Right kidney (tissue), 1 donor: ENCODE measurements at regions not wholly inside any gene's neighbourhood (a gene's known extent, or its start where the extent isn't known, plus 50 kb on each side); places are given as distances from the start of the nearest gene placed in this dataset.

Source experiments
- DNase-seq: peaks from one replicate; pipeline ENCODE4 v3.0.0-alpha.2; 2016

DNA sequence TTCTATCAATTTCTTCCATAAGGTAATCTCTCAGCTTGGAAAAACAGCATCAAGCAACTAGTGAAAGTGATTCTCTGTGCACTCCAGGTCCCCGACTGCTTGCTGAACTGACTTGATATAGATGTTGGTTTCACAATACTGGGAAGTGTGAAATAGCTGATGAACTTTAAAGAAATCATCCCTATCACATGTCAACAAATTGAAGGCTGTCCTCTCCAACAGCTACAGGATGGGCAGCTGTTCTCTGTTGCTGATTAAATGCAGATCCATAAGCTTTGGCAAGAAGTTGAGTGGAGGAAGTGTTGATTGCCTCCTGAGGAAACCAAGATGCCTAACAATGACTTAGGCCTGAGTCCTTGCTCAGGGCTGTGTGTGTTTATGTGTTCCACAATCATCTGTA lies 130.4 kb upstream of the GDF10 start:
- no peak for DNase-seq

- no peak for DNase-seq
Measured at GRCh38 chr10:47173929-47174442, 126.0 kb upstream of the GDF10 start.

DNA sequence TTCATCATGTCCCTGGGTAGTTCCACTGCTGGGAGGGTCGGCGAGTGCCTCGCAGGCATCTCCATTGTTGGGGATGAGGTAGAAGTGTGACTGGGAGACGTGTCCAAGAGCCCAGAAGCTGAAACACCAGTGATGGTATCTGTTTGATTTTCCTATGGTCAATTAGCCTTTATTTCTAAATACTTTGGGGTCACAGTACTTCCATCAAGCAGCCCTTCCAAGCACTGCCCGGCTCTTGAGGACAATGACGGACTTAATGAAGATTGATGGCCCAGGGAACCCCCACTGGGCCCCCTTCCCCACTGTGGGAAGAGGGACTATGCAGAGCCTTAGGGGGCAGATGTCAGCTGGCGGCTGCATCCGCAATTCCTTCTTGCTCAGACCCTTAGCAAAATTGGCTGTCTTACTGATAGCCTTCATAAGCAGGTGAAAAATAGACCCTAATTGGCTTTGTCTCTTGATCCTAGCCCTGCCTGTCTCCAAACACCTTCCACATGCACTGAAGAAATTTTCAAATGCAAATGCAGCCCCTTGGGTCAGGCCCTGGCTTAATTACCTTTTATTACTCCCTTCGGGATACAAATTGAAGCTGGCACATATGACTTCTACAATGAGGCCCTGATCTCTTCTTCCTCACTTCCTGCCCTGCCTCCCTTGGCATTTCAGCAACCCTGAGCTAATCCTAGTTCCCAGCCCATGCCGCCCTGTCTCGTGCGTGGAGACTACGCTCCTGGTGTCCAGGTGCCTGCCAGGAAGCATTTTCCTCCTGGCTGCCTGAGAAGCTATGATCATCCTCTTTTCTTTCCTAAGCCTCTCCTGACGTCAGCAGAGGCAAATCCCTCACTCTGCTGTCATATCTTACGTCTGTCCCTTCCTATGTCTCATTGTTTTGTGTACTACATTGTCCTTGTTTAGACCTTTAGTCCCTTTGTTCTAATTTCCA lies 124.5 kb upstream of the GDF10 start:
- no peak for DNase-seq

DNA sequence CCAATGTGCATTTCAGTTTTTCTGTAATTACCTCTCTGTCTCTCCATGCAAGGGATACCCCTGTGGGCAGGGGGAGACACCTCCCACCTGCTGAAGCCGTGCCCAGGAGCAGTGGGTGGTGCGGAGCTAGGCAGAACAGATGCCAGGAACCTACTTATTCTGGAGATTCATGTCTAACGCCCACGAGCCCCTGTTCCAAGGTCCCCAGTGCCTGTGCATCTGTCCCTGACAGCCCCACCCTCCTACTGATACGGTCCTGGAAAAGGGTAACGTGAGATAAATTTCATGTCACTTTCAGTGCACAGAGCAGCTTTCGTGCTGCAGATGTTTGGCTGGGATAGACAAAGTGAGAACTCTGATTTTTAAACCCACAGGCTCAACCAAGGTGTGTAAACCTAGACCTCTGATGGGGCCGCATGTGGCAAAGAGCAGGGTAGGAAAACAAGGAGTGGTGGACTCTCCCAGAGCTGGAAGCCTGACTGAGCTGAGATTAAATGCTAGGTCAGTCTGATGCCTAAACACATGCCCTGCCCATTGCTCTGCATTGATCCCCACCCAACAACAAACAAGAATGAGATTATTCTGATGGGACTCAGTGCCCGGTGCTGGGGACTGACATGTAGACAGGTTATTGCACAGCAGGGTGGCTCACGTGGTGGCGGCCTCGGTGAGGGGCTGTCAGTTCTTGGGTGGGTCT lies 123.6 kb upstream of the GDF10 start:
- no peak for DNase-seq

DNA sequence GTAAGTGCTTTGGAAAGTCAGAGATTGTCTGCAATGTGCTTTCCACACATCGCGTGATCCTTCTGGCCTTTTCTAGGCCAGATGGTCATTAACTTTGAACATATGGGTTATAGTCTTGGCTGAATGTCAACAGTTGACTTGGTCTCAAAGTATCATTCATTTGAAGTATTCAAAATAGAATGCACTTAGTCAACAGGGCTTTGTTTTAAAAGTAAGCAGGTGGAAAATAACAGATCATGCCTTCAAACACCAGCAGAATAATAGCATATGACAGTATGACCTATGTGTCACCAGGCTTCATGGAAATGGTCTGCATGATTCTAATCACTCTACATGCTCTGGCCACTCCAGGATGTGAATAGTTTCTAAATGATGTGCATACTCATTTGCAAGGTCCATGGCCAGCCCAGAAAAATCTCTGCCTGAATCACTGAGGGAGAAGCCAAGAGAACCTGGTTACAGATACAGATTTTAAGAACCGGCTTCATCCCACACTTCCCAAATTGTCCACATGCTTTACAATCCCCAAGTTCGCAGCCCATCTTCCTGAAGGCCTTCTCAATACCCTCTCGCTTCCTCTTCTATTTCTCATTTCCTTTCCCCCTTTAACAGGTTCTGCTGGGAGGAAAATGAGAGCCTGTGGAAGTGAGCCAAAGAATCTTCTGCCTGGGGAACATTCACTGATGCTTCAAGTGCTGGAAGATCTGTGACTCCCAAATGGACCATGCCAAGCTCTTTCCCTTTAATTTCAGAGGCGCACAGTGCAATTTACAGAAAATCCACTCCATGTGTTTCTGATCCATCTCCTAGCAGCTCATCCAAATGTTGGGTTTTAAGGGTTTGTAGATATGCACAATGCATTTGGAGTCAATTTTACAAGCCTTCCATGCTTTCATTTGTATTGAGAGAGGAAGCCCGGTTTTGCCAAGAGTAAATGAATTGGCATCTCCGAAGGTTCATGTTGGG lies 122.8 kb upstream of the GDF10 start:
- no peak for DNase-seq

- no peak for DNase-seq
Measured at GRCh38 chr10:47178537-47179290, 121.3 kb upstream of the GDF10 start.

DNA sequence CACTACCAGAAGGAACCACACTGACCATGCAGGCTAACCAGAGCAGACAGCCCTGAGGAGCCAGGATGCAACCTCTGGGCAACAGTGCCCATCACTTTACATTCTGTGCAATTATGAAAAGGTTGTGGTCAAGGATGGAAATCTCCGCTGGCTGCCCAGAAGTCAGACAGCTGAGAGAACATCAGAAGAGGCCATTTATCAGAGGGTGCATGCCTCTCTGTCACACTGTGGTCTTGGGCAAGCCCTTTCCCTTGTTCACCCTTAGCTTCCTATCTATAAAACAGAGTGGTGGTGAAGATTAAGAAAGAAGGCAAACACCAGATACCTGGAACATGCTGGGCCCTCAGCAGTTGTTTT lies 120.7 kb upstream of the GDF10 start:
- DNase-seq: no peak

GRCh38 chr10:47181052-47181849 lies 118.7 kb upstream of the GDF10 start:
- DNase-seq: no peak

DNA sequence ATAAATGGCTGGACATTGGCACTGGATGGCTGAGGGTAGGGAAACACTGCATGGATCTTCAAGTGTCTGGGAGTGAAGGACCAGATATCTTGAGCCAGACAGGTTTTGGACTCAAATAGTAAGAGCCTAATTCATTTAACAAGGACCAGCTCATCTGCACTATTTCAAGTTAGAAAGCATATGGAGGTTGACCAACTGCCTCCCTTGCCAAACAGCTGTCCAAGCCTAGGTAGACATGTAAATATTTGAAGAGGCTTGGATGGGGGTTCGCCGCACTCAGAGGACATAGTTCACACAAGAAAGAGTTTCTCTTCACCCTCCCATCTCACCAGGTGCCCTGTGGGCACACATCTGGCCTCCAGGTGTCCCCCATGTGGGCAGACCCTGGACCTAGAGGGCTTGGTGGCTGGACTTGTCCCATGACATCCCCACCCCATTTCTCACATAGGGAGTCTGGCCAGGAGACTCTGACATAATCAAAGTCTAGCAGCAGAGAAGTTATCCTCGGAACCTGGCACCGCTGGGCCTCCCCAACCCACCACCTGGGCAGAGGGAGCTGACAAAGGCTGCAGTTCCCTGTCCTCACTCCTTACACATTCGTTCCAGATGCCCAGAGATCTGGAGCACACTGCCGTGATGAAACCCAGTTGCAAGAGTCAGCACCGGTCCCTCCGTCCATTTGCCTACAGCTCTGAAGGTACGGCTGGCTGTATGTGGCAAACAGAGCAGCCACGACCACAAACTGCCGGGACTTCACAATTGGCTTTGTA lies 116.9 kb upstream of the GDF10 start:
- DNase-seq: no peak

GRCh38 chr10:47183704-47184041 lies 116.3 kb upstream of the GDF10 start:
- no peak for DNase-seq

DNA sequence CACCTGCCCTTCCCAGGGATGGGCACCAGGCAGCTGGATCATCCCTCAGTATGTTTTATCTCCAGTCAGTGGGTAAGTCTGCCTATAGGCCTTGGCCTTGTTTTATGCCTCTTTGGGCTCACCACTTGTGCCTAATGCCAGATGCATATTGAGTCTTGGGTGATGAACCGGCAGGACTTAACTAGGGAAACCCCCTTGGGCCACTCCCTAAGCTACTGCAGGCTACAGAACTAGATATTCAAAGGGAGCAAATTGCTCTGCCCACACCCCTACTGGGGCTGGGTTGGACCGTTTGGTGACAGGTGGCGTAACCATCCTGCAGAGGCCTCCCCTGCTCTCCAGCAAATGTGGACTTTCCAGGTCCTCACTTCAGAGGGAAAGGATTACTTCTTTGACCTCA lies 115.7 kb upstream of the GDF10 start:
- no peak for DNase-seq

DNA sequence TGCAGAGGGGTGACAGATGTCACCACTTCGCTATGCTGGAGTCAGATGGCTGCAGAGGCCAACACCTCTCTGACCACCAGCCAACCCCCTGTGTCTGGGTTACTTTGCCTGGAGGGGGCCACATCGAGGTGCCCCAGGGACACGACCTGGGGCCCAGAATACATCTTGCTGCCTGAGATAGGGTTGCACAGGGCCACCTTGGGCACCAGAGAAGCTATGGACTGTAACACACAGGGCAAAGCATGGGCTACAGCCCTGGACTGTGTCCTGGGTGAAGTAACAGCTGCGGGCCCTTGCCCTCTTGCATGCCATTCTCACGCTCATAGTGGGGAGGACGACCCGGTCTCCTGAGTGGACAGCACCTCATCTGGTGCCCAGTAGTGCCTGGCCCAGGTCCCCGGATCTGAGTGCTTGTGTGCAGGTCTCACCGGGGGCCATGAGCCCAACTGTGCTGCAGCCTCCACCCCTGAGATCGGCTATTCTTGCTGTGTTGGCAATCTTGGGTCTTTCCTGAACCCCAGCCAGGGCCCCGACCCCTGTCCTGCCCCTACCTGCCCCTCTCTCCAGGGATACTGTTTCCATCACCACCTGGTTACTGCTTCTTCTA lies 115.2 kb upstream of the GDF10 start:
- DNase-seq: no peak

DNA sequence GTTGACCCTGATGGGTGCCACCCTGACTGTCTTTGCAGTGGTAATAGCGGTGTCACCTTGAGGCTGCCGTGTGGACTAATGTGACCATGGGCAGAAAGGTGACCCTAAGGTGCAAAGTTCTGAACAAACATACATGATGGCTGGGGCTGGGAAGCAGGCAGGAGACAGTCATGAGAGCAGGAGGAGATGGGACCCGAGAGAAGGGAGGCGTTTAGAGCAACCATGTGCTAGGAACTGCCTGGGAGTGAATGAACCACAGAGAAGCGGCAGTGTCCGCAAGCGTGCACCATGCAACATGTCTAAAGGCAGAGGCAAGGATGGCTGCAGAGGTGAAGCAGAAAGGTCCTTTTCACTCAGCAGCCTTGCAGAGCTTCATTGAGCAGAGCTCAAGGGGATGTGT lies 113.1 kb upstream of the GDF10 start:
- no peak for DNase-seq

DNA sequence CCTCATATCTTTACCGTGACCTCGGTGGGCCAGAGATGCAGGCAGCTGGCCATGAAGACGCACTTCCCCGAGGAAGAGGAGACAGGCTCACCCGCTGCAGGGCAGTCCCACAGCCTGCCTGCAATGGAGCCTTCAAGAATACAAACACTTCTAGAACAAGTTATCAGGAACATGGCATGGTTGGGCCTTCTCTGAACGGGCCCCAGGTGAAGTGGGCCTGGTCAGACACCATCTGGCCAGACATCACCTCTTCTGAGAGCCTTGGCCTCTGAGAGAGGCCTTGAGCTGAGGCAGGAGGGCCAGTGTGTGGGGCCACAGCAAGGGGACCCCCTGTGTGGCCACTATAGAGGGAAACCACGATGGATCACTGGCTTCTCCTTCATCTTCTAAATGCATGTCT lies 112.4 kb upstream of the GDF10 start:
- no peak for DNase-seq

DNA sequence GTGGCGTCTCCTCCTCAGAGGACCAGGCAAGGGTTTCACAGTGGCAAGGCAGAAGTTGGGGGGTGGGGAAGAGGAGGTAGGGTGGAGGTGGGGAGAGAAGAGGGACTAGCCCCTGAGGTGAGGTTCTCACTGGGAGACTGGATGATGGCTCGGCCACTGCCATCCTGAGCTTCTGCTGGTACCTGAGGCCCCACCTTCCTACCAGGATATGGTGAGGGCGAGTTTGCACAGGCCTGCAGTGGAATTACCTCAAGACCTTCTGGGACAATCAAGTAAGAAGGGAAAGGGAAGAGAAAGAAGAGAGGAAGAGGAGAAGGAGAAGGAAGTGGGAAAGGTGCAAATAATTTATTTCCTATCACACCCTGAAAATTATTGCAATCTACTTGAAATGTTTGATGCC lies 111.8 kb upstream of the GDF10 start:
- DNase-seq: no peak

- DNase-seq: no peak
Measured at GRCh38 chr10:47189802-47190201, 110.2 kb upstream of the GDF10 start.

DNA sequence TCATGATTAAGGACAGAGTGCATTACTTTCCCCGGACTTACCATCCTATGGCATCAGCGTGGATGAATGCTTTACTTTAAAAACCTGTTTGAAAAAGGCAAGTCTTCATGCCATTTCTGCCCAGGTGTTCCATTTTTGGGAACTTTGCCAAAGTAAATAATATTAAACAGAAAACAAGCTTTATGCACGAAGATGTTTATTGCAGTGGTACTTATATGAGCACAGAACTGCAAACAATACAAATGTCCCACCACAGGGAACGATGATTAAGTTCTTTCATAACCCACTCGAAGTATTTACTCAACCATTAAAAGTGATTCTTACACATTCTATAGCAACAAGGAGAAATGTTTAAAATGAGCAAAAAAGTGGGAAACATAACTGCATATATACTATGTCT lies 109.7 kb upstream of the GDF10 start:
- no peak for DNase-seq

DNA sequence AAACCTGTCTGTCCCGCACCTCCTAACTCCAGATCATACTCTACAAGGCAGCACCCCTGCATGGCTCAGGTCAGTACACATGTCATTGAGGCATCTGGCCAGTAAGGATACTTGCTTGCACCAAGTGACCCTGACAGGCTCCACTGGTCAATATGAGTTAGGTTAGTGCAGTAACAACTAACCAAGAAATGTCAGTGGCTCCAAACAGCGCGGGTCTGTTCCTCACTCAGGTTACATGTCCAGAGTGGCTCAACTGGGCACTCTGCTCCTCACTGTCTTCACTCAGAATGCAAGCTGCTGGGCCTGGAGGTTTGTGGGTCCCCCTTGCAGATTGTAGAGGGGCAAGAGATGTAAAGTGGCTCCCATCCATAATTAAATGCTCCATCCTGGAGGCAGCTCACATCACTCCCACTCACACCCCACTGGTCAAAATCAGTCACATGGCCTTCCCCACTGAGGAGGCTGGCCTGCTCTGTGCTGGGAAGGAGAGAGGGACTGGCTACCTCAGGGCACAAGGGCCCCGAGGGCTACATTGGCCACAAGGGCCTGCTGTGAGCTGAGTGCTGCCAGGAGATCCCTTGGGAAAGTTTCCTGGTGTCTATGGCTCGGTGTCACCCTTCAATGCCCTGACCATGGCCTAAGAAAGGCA lies 109.1 kb upstream of the GDF10 start:
- no peak for DNase-seq

- no peak for DNase-seq
Measured at GRCh38 chr10:47192273-47192672, 107.7 kb upstream of the GDF10 start.
